HG02970 (cell line): ENCODE measurements at regions not wholly inside any gene's neighbourhood (a gene's known extent, or its start where the extent isn't known, plus 50 kb on each side); places are given as distances from the start of the nearest gene placed in this dataset.

Experiments used
- ATAC-seq: cut with Tn5 transposase; IDR thresholded peaks from one replicate; pipeline ENCODE4 v1.9.1; 2021; ENCODE audit warnings: mild to moderate bottlenecking, moderate library complexity, moderate number of reproducible peaks; ENCODE audit not compliant: unreplicated experiment, low FRiP score

GRCh38 chr2:226077841-226078240 lies 678.3 kb downstream of the NYAP2 start:
- ATAC-seq: no peak

GRCh38 chr2:226077031-226077430 lies 677.5 kb downstream of the NYAP2 start:
- no peak for ATAC-seq

- no peak for ATAC-seq
Observed at GRCh38 chr2:226076529-226076928, 677.0 kb downstream of the NYAP2 start.

- no peak for ATAC-seq
Observed at GRCh38 chr2:226074391-226074790, 674.9 kb downstream of the NYAP2 start.

GRCh38 chr2:226073496-226074160 lies 674.1 kb downstream of the NYAP2 start:
- no peak for ATAC-seq

- ATAC-seq: no peak
Observed at GRCh38 chr2:226066873-226067272, 667.4 kb downstream of the NYAP2 start.

GRCh38 chr2:226066391-226066790 lies 666.9 kb downstream of the NYAP2 start:
- ATAC-seq: no peak

GRCh38 chr2:226064932-226065570 lies 665.5 kb downstream of the NYAP2 start:
- no peak for ATAC-seq

- no peak for ATAC-seq
Observed at GRCh38 chr2:226063704-226064440, 664.4 kb downstream of the NYAP2 start.

- ATAC-seq: no peak
Observed at GRCh38 chr2:226059961-226060627, 660.6 kb downstream of the NYAP2 start.

GRCh38 chr2:226057914-226058313 lies 658.4 kb downstream of the NYAP2 start:
- no peak for ATAC-seq

- no peak for ATAC-seq
Observed at GRCh38 chr2:226057365-226057764, 657.9 kb downstream of the NYAP2 start.

- no peak for ATAC-seq
Observed at GRCh38 chr2:226052772-226053416, 653.4 kb downstream of the NYAP2 start.

GRCh38 chr2:226050822-226051221 lies 651.3 kb downstream of the NYAP2 start:
- ATAC-seq: no peak

GRCh38 chr2:226048611-226049010 lies 649.1 kb downstream of the NYAP2 start:
- ATAC-seq: no peak

GRCh38 chr2:226045080-226045479 lies 645.6 kb downstream of the NYAP2 start:
- ATAC-seq: no peak

- no peak for ATAC-seq
Observed at GRCh38 chr2:226040344-226040900, 640.9 kb downstream of the NYAP2 start.

GRCh38 chr2:226037526-226037925 lies 638.0 kb downstream of the NYAP2 start:
- no peak for ATAC-seq

- no peak for ATAC-seq
Observed at GRCh38 chr2:226031647-226032501, 632.4 kb downstream of the NYAP2 start.
